Vagina (tissue), 2 donors: ENCODE measurements at regions not wholly inside any gene's neighbourhood (a gene's known extent, or its start where the extent isn't known, plus 50 kb on each side); places are given as distances from the start of the nearest gene placed in this dataset.

ENCODE experiments used
- CTCF ChIP-seq, 3 experiments: fragments of 450-650 bp in 2 of 3; fragments of 200-600 bp in 1 of 3; sonication (generic) in 1 of 3; IDR thresholded peaks; one replicate each; pipeline ENCODE4 v1.5.1; 2017 to 2019; ENCODE audit warnings: antibody characterized with exemption in 3 of 3, mild to moderate bottlenecking in 2 of 3, moderate library complexity in 2 of 3
- POLR2A ChIP-seq, 2 donors: fragments of 450-650 bp; IDR thresholded peaks; one replicate each; pipeline ENCODE4 v1.6.1; 2017; ENCODE audit warnings: antibody characterized with exemption in 2 of 2, mild to moderate bottlenecking in 2 of 2, moderate library complexity in 2 of 2
- POLR2AphosphoS5 ChIP-seq, 2 donors: sonication (generic); formaldehyde crosslinking; IDR thresholded peaks; one replicate each; pipeline ENCODE4 v1.9.0; 2017; ENCODE audit warnings: antibody characterized with exemption in 2 of 2, mild to moderate bottlenecking in 2 of 2, low read depth in 1 of 2; ENCODE audit not compliant: insufficient read depth in 1 of 2

DNA sequence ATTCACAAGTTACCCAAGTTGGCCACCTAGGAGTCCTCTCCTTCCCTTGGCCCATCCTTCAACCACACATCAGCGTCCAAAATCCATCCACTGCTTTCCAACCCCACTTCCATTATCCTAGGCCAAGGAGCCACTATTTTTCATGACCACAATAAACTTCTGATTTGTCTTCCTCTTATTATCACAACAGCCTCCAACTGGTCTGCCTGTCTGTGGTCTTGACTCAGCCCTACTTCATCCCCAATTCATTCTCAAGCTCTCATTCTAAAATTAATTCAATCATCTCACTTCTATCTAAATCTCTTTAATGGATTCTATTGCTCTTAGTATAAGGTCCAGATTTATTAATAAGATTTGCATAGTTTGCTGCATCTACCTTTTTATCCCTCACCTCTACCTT is 189.0 kb upstream of the PRDM1 start:
- TF ChIP-seq POLR2A (IDR thresholded peaks at IDR 0.05) (no peak), CTCF (IDR thresholded peaks at IDR 0.05) (no peak), POLR2AphosphoS5 (IDR thresholded peaks at IDR 0.05; ENCODE audit: insufficient read depth in 1 of 2, low read depth in 1 of 2) (no peak)
